Activated CD8-positive, alpha-beta T cell treated with anti-CD3 and anti-CD28 coated beads for 36 hours (primary cell): ENCODE measurements at regions not wholly inside any gene's neighbourhood (a gene's known extent, or its start where the extent isn't known, plus 50 kb on each side); places are given as distances from the start of the nearest gene placed in this dataset.

Experiments
- ATAC-seq: fragments of 200-7000 bp; cut with Tn5 transposase; one replicate; pipeline ENCODE4 v1.10.0; 2021; ENCODE audit warnings: mild to moderate bottlenecking, moderate library complexity
- CTCF ChIA-PET: fragments of 350-600 bp; sonication (Branson Sonifier 250); formaldehyde crosslinking; loops from one replicate; lab custom pipeline; 2021; ENCODE audit warnings: antibody characterized with exemption; lab: Charles Lee
- POLR2A ChIA-PET: fragments of 350-600 bp; sonication (Branson Sonifier 250); formaldehyde crosslinking; loops from one replicate; lab custom pipeline; 2021; ENCODE audit warnings: antibody characterized with exemption; lab: Charles Lee
- DNase-seq: peaks from one replicate; pipeline ENCODE4 v3.0.0-alpha.2; 2020
- H3K27ac Mint-ChIP-seq: one replicate; pipeline ENCODE4 v1.8.0; 2021; ENCODE audit warnings: mild to moderate bottlenecking, mixed read lengths
- H3K27me3 Mint-ChIP-seq: one replicate; pipeline ENCODE4 v1.8.0; 2021; ENCODE audit warnings: mixed read lengths
- H3K36me3 Mint-ChIP-seq: one replicate; pipeline ENCODE4 v1.8.0; 2021; ENCODE audit warnings: low read depth, mixed read lengths
- H3K4me1 Mint-ChIP-seq: one replicate; pipeline ENCODE4 v1.8.0; 2021; ENCODE audit warnings: low read depth, mixed read lengths
- H3K4me3 Mint-ChIP-seq: one replicate; pipeline ENCODE4 v1.8.0; 2021; ENCODE audit warnings: mild to moderate bottlenecking, moderate library complexity, mixed read lengths
- H3K9me3 Mint-ChIP-seq: one replicate; pipeline ENCODE4 v1.8.0; 2021; ENCODE audit warnings: mixed read lengths
- CTCF ChIP-seq: fragments of 200-600 bp; IDR thresholded peaks from one replicate; pipeline ENCODE4 v1.8.0; 2022; ENCODE audit warnings: antibody characterized with exemption, mild to moderate bottlenecking
- intact Hi-C: fragments of 100-400 bp; cut with micrococcal nuclease; formaldehyde crosslinking; loops from one replicate; pipeline ENCODE4 v1.10.0; 2022

GRCh38 chr4:149247164-149247563 is 568.5 kb downstream of the IQCM start:
- no peak overlapping the region for H3K4me3 Mint-ChIP-seq
- H3K27ac Mint-ChIP-seq: no peak overlapping the region
- no peaks in the 10 kb centered on the region for H3K36me3 Mint-ChIP-seq
- ChIA-PET CTCF (no interaction called here), POLR2A (no interaction called here)
- H3K27me3 Mint-ChIP-seq: no peaks in the 10 kb centered on the region
- no peak for TF ChIP-seq CTCF
- intact Hi-C loops: no loop called here
- H3K9me3 Mint-ChIP-seq: peaks cover 2% of the 10 kb centered on the region
- ATAC-seq (no peak), DNase-seq (no peak)
- H3K4me1 Mint-ChIP-seq: no peaks in the 10 kb centered on the region

GRCh38 chr4:149245333-149245732 is 570.3 kb downstream of the IQCM start:
- POLR2A ChIA-PET: no interaction called here

GRCh38 chr4:149238097-149238496 is 577.5 kb downstream of the IQCM start:
- Mint-ChIP-seq H3K4me3 (no peak overlapping the region), H3K4me1 (no peaks in the 10 kb centered on the region), H3K9me3 (no peaks in the 10 kb centered on the region), H3K36me3 (no peaks in the 10 kb centered on the region), H3K27ac (no peak overlapping the region), H3K27me3 (no peaks in the 10 kb centered on the region)
- DNase-seq: no peak
- POLR2A ChIA-PET: no interaction called here
- intact Hi-C loops: no loop called here
- no peak for ATAC-seq
- CTCF ChIA-PET: no interaction called here
- TF ChIP-seq CTCF: no peak

More at GRCh38 chr4:149245333-149245732, 570.3 kb downstream of the IQCM start:
- ATAC-seq (no peak), DNase-seq (no peak)
- Mint-ChIP-seq H3K4me1 (no peaks in the 10 kb centered on the region), H3K36me3 (no peaks in the 10 kb centered on the region), H3K4me3 (no peak overlapping the region), H3K27ac (no peak overlapping the region), H3K9me3 (peaks cover 2% of the 10 kb centered on the region), H3K27me3 (no peaks in the 10 kb centered on the region)
- intact Hi-C loops: no loop called here
- no peak for TF ChIP-seq CTCF
- CTCF ChIA-PET: no interaction called here

- no peak for TF ChIP-seq CTCF
These were observed 580.8 kb downstream of the IQCM start for GRCh38 chr4:149234798-149235197.

GRCh38 chr4:149223659-149224058 is 592.0 kb downstream of the IQCM start:
- no peaks in the 10 kb centered on the region for H3K4me1 Mint-ChIP-seq
- no peak overlapping the region for H3K27ac Mint-ChIP-seq
- ATAC-seq (no peak), DNase-seq (no peak)
- POLR2A ChIA-PET: no interaction called here
- TF ChIP-seq CTCF: no peak
- H3K36me3 Mint-ChIP-seq: no peaks in the 10 kb centered on the region
- intact Hi-C loops: no loop called here
- H3K27me3 Mint-ChIP-seq: no peaks in the 10 kb centered on the region
- H3K9me3 Mint-ChIP-seq: peaks cover 15% of the 10 kb centered on the region
- CTCF ChIA-PET: no interaction called here
- no peak overlapping the region for H3K4me3 Mint-ChIP-seq

More at GRCh38 chr4:149234798-149235197, 580.8 kb downstream of the IQCM start:
- Mint-ChIP-seq H3K36me3 (no peaks in the 10 kb centered on the region), H3K27me3 (no peaks in the 10 kb centered on the region), H3K9me3 (peaks cover 1% of the 10 kb centered on the region), H3K4me1 (no peaks in the 10 kb centered on the region), H3K27ac (no peak overlapping the region), H3K4me3 (no peak overlapping the region)
- ATAC-seq (no peak), DNase-seq (no peak)
- ChIA-PET POLR2A (no interaction called here), CTCF (no interaction called here)
- intact Hi-C loops: no loop called here
